ENCODE measurements at regions not wholly inside any gene's neighbourhood (a gene's known extent, or its start where the extent isn't known, plus 50 kb on each side); places are given as distances from the start of the nearest gene placed in this dataset.

- H3K27me3 ChIP-seq (ENCODE audit: low read length), result no peaks in the 10 kb centered on the region
- no peaks in the 10 kb centered on the region for H4K20me1 ChIP-seq (ENCODE audit: low read depth, low read length)
- no peaks in the 10 kb centered on the region for H3K9me2 ChIP-seq (replicated peaks; ENCODE audit: insufficient read depth, low read length)
- H3K9ac ChIP-seq (ENCODE audit: low read length), result no peak overlapping the region
- H3K79me2 ChIP-seq (ENCODE audit: insufficient read depth, low read length), result no peaks in the 10 kb centered on the region
- H2AFZ ChIP-seq (ENCODE audit: low read depth, low read length, severe bottlenecking), result no peak overlapping the region
- no peaks in the 10 kb centered on the region for H3K9me3 ChIP-seq (ENCODE audit: insufficient read depth, low read length)
- no peak for TF ChIP-seq EZH2phosphoT487 (conservative IDR thresholded peaks at IDR 0.05; ENCODE audit: low read length)
- TF ChIP-seq CTCF (IDR thresholded peaks at IDR 0.05; ENCODE audit: insufficient read depth, low read length, poor library complexity, severe bottlenecking), result peak; percentile 30
- no peak overlapping the region for H3K4me2 ChIP-seq (ENCODE audit: low read depth, low read length, poor library complexity, severe bottlenecking)
- no peaks in the 10 kb centered on the region for H3F3A ChIP-seq (ENCODE audit: insufficient read depth)
- H3K27ac ChIP-seq (ENCODE audit: low read depth, low read length), result no peak overlapping the region
- no peaks in the 10 kb centered on the region for H3K36me3 ChIP-seq (ENCODE audit: low read length)
- H3K4me3 ChIP-seq (ENCODE audit: insufficient read depth, low read length, poor library complexity, severe bottlenecking), result no peak overlapping the region
These were observed 266.4 kb upstream of the USP15 start for GRCh38 chr12:61993734-61994345.

- no peaks in the 10 kb centered on the region for H3K9me2 ChIP-seq (replicated peaks; ENCODE audit: insufficient read depth, low read length)
- no peak overlapping the region for H3K27ac ChIP-seq (ENCODE audit: low read depth, low read length)
- H4K20me1 ChIP-seq (ENCODE audit: low read depth, low read length), result no peaks in the 10 kb centered on the region
- no peaks in the 10 kb centered on the region for H3F3A ChIP-seq (ENCODE audit: insufficient read depth)
- no peaks in the 10 kb centered on the region for H3K9me3 ChIP-seq (ENCODE audit: insufficient read depth, low read length)
- no peak overlapping the region for H2AFZ ChIP-seq (ENCODE audit: low read depth, low read length, severe bottlenecking)
- no peaks in the 10 kb centered on the region for H3K79me2 ChIP-seq (ENCODE audit: insufficient read depth, low read length)
- no peaks in the 10 kb centered on the region for H3K27me3 ChIP-seq (ENCODE audit: low read length)
- H3K4me3 ChIP-seq (ENCODE audit: insufficient read depth, low read length, poor library complexity, severe bottlenecking), result no peak overlapping the region
- TF ChIP-seq EZH2phosphoT487 (conservative IDR thresholded peaks at IDR 0.05; ENCODE audit: low read length) (no peak), CTCF (IDR thresholded peaks at IDR 0.05; ENCODE audit: insufficient read depth, low read length, poor library complexity, severe bottlenecking) (no peak)
- H3K9ac ChIP-seq (ENCODE audit: low read length), result no peak overlapping the region
- no peak overlapping the region for H3K4me2 ChIP-seq (ENCODE audit: low read depth, low read length, poor library complexity, severe bottlenecking)
- no peaks in the 10 kb centered on the region for H3K36me3 ChIP-seq (ENCODE audit: low read length)
These were observed 263.5 kb upstream of the USP15 start for GRCh38 chr12:61996717-61997116.

- Histone ChIP-seq H3F3A (ENCODE audit: insufficient read depth) (no peaks in the 10 kb centered on the region), H3K36me3 (ENCODE audit: low read length) (no peaks in the 10 kb centered on the region), H2AFZ (ENCODE audit: low read depth, low read length, severe bottlenecking) (no peak overlapping the region), H3K27ac (ENCODE audit: low read depth, low read length) (no peak overlapping the region), H3K4me2 (ENCODE audit: low read depth, low read length, poor library complexity, severe bottlenecking) (no peak overlapping the region), H3K27me3 (ENCODE audit: low read length) (no peaks in the 10 kb centered on the region), H3K9ac (ENCODE audit: low read length) (no peak overlapping the region), H3K4me3 (ENCODE audit: insufficient read depth, low read length, poor library complexity, severe bottlenecking) (no peak overlapping the region), H3K79me2 (ENCODE audit: insufficient read depth, low read length) (no peaks in the 10 kb centered on the region), H3K9me3 (ENCODE audit: insufficient read depth, low read length) (no peaks in the 10 kb centered on the region), H4K20me1 (ENCODE audit: low read depth, low read length) (no peaks in the 10 kb centered on the region), H3K9me2 (replicated peaks; ENCODE audit: insufficient read depth, low read length) (no peaks in the 10 kb centered on the region)
- TF ChIP-seq CTCF (IDR thresholded peaks at IDR 0.05; ENCODE audit: insufficient read depth, low read length, poor library complexity, severe bottlenecking), result no peak
- TF ChIP-seq EZH2phosphoT487 (conservative IDR thresholded peaks at IDR 0.05; ENCODE audit: low read length), result no peak
These were observed 261.4 kb upstream of the USP15 start for GRCh38 chr12:61998791-61999190.
